ENCODE measurements at regions not wholly inside any gene's neighbourhood (a gene's known extent, or its start where the extent isn't known, plus 50 kb on each side); places are given as distances from the start of the nearest gene placed in this dataset.

DNA sequence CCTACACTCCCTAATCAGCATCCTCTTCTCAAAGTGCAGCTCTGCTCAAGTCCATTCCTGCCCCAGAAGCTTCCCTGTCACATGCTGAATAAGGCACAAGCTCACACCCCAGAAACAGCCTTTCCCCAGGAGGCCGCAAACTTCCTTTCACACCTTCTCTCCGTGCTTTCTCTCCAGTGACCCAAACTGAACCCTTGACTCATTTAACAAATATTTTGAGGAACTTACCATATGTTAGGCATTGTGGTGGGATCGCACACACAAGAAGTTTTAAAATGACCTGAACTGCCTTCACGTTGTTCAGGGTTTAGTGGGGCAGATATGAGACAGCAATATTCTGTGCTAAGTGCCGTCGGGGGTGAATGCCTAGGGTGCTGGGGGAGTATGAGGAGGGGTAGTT lies 161.3 kb downstream of the INSIG2 start:
- TF ChIP-seq POLR2A (IDR thresholded peaks at IDR 0.05; ENCODE audit: extremely low read depth, insufficient read length) (no peak), MYC (IDR thresholded peaks at IDR 0.05; ENCODE audit: low read depth, low read length) (no peak)
- TF ChIP-seq, protein P1, sequence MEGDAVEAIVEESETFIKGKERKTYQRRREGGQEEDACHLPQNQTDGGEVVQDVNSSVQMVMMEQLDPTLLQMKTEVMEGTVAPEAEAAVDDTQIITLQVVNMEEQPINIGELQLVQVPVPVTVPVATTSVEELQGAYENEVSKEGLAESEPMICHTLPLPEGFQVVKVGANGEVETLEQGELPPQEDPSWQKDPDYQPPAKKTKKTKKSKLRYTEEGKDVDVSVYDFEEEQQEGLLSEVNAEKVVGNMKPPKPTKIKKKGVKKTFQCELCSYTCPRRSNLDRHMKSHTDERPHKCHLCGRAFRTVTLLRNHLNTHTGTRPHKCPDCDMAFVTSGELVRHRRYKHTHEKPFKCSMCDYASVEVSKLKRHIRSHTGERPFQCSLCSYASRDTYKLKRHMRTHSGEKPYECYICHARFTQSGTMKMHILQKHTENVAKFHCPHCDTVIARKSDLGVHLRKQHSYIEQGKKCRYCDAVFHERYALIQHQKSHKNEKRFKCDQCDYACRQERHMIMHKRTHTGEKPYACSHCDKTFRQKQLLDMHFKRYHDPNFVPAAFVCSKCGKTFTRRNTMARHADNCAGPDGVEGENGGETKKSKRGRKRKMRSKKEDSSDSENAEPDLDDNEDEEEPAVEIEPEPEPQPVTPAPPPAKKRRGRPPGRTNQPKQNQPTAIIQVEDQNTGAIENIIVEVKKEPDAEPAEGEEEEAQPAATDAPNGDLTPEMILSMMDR (IDR thresholded peaks at IDR 0.05; ENCODE audit: low read depth, low read length) = no peak
- TF ChIP-seq, protein P2, sequence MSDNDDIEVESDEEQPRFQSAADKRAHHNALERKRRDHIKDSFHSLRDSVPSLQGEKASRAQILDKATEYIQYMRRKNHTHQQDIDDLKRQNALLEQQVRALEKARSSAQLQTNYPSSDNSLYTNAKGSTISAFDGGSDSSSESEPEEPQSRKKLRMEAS (IDR thresholded peaks at IDR 0.05; ENCODE audit: low read depth, low read length) = 0 out of 2 replicates have a peak, but pooled peaks have one; percentile 16
